GM04504 (cell line): ENCODE measurements at regions not wholly inside any gene's neighbourhood (a gene's known extent, or its start where the extent isn't known, plus 50 kb on each side); places are given as distances from the start of the nearest gene placed in this dataset.
"Not testable (repeated sequence)": the region's sequence is repeated elsewhere in the genome, so short reads cannot be mapped to it uniquely, and the experiment has no call there.

ENCODE experiments used
- DNase-seq: peaks from one replicate; pipeline ENCODE4 v3.0.0-alpha.2; 2012; ENCODE audit warnings: low read depth

DNA sequence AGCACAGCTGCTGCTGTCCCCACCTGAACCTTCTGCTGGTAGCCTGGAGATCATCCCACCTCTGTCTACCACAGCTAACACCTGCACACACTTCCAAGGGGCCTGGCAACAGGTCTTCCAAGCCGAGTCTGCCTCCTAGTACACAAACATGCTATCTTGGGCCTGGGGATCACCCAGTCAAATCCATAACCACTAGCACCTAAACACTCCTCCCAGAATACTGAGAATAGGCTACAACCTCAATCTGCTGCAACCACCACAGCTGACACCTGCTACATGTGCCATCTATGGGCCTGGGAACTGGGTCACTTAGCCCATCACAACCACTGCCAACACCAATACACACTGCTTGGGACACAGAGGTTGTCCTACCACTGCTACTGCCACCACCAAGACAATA lies 362.8 kb upstream of the ARPP21 start:
- DNase-seq: no peak

DNA sequence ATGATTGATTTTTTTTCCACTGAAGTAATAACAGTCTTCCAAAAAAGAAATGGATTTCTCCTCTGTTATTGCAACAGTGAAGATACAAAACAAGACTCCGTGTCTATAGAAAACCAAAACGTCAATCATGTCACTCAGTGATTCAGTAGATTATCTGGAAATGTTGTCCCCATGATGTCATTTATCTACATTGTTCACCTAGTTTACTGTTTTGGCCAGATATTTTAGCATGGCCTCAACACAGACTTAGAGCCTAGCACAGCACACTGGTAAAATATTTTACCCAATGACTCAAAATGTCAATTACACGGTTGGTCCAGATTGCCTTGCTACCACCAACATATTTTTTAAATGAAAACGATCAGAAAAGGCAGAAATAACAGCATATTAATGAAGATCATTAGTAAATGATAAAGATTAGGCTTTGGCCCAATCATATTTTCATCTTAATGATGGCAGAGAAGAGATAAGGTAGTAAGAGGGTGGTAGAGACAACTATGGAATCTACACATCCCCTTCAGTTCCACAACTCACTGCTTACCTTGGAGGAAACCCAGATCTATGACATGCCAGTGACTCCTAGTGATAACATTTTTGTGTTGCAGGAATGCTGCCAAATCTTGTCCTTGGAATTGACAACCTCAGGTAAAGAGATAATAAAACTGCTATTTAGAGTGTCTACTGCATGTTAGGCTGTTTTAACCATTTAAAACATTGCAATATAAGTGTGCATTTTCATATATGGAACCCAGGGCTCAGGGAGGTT lies 347.7 kb upstream of the ARPP21 start:
- no peak for DNase-seq

DNA sequence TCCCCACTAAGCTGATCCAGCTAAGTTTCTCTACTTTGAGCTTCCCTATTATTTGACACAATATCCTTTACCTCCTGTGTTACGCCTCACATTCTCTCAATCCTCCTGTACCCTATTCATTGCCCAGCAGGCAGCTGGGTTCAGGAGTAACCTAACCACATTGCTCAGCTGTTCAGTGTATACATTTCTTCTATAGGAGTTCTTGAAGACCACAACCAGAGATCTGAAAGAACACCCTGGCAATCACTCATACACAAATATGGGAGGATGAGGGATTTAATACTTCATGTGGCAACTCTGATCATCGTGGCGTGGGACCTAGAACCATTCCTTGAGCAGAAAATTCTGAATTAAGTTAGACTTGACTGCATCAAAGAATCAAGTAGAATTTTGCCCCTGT lies 346.8 kb upstream of the ARPP21 start:
- no peak for DNase-seq

DNA sequence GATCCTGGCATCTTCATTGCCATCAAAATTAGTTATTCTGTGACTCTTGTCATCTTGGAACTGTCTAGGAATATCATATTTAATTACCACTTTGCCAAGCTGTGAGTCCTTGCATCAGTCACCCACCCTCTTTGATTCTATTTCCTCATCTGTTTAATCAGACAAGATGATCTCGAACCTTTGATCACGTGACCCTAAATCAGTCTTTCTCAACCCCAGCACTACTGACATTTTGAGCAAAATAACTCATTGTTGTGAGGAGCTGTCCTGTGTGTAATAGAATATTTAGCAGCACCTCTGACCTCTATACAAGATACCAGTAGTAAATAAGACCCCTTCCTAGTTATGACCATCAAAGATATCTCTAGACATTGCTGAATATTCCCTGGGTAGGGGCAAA lies 343.4 kb upstream of the ARPP21 start:
- DNase-seq: no peak

DNA sequence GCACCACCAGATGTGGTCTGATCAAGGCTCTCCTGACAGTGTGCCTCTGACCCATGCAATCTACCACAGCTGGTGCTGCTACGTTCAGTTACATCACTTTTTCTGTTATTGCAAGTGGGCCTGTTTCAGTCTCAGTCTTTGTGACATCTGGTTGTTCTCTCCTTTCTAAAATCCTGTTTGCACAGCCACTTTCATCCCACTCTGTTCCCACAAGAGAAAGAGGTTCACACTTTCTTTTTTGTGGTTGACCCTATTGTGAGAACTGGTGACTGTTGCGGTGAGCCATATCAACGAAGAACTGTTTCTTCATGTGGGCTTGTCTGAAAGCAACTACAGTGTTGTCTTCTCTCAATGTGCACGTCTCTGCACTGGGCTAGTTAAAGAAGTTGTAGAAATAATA lies 342.8 kb upstream of the ARPP21 start:
- DNase-seq: no peak

DNA sequence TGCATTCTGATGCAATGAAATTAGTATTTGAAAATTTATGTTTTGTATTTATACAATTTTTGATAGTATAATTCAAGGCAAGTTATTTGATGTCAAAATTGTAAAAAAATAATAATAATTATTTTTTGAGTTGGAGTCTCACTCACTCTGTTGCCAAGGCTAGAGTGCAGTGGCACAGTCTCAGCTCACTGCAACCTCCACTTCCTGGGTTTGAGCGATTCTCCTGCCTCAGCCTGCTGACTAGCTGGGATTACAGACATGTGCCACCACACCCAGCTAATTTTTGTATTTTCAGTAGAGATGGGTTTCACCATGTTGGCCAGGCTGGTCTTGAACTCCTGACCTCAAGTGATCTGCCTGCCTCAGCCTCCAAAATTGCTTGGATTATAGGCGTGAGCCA lies 342.4 kb upstream of the ARPP21 start:
- DNase-seq: not testable (repeated sequence)

DNA sequence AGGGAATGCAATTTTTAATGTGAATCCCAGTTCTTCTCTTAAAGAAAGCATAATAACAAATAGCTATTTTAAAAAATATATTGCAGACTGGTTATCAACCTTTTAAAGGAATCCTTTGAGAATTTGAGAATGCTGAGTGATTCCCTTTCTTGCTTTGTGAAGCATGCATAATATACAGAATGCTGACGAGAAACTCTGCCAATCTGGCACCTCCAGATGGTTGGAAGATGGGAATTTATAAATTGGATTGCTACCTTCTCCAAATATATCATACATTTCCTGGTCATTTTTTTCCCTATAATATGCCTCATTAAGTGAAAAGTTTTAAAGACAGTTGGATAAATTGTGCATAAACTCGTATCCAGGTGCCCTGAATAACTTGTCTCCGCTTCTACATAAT lies 333.9 kb upstream of the ARPP21 start:
- DNase-seq: no peak

DNA sequence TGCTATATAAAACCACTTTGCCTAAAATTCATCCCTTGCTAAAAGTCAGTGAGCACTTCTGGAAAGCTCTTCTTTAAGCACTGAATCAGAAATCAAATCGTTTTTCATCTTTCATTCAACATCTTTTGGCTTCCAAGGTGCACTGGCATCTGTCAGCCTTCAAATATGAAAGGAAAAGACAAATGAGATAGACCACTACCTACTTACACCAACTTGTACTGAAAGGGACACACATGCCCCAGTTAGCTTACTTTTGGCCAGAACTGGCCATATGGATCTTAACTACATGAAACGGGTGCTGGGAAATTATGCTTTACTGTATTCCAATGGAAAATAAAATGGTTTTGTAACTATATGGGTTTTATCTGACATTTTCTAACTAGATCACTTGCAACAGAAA lies 332.0 kb upstream of the ARPP21 start:
- no peak for DNase-seq

DNA sequence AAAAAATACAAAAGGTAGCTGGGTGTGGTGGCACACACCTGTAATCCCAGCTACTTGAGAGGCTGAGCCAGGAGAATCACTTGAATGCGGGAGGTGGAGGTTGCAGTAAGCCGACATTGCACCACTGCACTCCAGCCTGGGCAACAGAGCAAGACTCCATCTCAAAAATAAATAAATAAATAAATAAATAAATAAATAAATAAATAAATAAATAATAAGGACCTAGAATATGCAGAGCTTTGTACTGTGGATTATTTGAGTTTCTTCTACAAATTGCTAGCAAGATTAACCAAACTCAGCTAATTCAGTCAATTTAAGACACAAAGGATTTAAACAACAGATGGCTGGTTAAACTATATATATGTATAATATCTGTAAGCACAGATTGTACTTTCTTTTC lies 322.5 kb upstream of the ARPP21 start:
- not testable (repeated sequence) for DNase-seq

DNA sequence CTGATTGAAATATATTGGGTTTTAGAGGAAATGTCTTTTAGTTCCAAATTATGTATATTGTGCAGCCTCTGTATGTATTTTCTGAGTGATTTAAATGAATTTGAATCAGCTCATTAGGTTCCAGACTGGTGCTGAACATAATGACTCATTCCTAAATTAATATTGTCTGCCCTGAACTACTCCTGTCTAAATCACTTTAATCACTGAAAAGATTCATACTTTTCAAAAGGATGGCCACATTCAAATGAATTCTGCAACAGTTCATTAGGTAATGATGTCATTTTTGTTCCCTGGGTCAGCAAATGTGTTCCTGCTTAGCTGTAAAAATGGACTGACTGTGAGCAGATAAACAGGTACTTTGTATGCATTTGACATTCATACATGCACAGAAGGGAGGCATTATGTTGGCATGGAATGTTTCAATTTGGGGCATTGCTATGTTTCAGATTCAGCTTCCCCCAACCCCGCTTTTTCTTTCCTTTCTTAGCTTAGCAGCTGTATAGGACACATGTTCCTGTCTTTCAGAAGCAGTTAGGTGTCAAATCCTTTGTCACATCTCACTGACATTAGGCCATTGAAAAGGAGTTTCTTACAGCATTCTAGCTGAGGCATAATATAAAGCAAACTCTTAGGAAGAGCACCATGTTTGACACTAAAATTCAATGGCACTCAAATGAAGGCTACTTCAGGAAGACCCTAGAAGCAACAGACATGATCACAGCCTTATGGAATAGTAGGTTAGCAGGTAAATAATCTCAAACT lies 318.5 kb upstream of the ARPP21 start:
- DNase-seq: no peak

DNA sequence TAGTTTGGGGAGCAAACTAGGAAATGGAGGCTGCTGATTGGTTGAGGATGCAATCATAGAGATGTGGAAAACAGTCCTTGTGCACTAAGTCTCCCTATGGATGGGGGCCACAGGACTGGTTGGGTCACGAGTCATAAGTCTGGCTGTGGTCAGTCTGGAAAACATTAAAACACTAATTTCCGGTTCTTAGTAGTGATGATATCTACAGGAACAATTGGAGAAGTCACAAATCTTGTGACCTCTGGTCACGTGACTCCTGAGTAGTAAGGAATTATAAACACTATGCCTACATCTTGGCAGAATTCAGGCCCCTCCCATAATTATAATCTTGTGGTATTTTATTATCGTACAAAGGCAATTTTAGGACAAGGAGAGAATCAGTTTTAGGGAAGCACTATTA lies 317.3 kb upstream of the ARPP21 start:
- no peak for DNase-seq

DNA sequence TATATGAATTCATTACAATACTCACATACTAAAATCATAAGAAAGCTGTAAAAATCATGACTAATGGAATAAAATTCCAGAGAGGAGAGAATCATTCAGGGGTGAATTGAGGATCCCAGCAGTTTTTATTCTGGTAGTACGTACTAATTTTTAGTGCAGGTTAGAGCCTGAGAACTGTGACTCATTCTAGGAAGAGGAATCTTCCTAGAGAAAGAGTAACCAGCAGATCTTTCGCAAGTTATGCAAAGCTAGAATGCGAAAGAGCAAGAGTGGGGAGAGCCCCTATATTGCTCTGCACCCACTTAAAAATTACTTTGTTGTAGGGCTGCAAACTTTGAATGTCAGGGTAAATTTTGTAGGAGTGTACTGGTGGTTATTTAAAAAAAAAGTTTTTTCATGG lies 303.6 kb upstream of the ARPP21 start:
- no peak for DNase-seq

DNA sequence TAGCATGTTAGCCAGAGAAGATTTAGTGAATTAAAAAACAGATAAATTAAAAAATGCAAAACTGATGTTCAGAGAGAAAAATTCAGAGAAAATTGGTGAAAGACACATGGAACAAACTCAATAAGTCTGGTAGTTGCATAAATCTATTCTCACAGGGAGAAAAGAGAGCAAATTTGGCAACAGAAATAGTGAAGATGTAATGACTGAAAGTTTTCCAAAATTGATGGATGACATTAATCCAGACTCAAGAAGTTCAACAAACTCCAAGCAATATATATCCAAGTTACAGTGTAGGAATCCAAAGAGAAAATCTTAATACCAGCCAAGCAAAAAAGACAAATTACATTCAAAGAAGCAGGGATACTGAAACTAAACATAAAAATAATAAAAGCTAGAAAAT lies 302.7 kb upstream of the ARPP21 start:
- no peak for DNase-seq

DNA sequence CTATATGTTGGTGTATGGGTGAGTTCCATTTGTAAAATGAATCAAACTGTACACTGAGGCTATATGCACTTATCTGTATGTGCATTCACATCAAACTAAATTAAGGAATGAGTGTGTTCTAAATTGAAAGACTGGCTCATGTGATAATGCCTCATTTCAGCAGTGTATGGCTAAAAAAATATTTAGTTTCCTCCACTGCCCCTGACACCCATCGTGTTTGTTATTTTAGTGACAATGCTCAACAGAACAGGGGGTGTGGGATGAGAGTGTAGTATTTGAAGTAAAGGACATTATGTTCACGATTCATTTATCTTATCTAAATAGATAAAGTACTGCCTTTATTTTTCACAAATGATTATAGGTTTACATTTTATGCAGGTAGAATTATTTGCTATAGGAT lies 301.1 kb upstream of the ARPP21 start:
- no peak for DNase-seq

DNA sequence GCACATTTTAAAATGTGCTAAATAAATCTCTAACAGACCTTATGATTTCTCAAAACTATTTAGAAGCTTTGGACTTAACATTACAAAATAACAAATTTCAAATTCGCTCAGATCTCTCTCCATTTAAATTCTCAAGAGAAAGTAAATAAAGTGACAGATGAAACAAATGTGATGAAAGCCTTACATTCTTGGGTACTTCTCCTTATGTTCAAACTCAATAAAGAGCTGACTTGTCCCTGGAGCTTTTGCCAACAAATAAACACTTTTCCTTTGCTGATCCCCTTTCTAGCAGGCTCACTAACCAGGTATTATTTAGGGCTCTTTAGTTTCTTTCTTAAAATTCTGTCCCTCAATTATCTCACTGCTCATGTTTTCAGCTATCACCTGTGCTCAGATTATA lies 259.1 kb upstream of the ARPP21 start:
- no peak for DNase-seq

DNA sequence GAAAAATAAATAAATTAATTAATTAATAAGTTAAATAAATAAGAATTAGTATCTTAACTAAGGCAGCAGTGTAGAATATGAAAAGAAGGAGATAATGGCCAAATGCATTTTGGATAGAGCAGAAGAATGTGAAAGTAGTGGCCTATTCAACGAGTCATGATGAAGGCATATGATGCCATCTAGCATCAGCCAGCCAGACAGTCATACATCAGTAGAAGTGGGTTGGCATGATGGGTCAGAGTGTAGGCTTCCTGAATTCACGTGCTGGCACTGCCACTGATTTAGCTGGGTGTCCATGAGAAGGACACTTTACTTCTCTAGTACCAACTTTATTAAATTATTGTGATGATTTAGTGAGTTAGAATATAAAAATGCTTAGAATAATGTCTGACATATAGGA lies 256.1 kb upstream of the ARPP21 start:
- no peak for DNase-seq

DNA sequence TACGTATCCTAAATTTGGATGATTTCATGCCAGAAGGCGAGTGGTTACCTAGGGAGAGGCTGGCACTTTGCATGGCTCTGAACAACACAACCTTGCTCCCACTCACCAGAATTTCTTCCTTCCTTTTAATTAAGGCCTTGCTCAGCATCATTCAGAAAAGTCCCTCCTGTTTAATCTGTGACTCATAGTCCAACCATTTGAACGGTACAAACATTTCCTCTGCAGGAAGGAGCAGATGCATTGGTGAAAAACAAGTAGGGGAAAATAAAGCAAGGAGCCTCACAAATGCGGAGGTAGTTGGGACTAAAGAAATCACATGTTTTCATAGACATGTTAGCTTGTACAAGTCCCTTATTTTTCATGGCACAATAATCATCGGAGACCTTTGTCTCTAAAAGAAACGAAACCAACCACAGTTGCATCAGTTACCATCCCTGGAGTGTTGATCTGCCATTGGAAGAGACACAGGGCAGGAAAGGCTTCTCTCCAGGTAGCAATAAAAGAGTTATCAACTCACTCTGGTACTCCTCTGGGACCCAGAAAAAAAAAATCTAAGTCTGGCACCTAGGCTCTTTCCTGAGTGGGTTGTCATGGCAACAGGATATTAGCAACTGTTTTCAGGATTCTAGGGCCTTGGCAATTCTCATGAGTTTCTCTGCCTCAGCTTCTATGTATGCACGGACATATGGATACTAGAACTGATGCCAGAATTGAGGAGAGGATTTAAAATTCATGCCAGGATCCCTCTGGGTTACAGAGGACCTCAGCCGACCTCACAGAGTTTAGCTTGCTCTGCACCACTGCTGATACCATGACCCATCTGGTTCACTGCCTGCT lies 255.4 kb upstream of the ARPP21 start:
- DNase-seq: no peak

DNA sequence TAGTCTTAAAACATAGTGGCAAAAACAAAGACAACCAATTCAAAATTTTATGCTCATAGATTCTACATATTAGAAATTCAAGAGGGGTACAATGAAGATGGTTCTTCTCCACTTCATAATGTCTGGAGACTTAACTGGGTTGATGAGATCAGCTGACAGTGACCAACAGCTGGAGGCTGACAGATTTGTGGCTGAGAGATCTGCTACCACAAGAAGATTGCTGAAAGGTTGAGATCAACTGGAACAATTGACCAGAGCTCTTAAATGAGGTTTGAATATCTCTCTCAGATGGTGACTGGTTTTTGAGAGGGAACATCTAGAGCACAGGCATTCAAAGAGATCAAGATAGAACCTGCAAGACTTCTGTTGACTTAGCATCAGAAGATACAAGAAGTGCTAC lies 254.1 kb upstream of the ARPP21 start:
- no peak for DNase-seq

DNA sequence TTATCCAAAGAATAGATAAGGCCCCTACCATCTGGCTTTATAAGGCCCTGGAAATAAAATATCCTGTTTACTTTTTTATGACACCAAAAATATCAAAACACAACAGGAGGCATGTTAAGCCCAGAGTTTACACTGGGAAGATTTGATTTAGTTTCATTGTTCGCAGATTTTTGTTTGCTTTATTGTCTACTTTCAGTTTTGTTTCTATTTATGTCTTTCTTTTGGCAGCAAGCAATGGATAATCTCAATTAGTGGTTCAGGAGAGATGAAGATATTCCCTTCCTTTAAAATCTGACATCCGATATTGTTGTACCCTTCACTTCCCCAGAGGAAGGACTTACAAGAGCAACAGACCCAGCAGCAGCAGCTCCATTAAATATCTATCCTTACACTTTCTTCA lies 249.4 kb upstream of the ARPP21 start:
- DNase-seq: no peak

DNA sequence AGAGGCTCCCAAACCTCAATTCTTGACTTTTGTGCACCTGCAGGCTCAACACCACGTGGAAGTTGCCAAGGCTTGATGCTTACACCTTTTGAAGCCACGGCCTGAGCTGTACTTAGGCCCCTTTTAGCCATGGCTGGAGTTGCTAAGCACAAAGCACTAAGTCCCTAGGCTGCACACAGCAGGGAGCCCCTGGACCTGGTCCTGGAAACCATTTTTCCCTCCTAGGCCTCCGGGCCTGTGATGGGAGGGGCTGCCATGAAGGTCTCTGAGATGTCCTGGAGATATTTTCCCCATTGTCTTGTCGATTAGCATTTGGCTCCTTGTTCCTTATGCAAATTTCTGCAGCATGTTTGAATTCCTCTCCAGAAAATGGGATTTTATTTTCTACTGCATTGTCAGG lies 247.1 kb upstream of the ARPP21 start:
- DNase-seq: no peak

DNA sequence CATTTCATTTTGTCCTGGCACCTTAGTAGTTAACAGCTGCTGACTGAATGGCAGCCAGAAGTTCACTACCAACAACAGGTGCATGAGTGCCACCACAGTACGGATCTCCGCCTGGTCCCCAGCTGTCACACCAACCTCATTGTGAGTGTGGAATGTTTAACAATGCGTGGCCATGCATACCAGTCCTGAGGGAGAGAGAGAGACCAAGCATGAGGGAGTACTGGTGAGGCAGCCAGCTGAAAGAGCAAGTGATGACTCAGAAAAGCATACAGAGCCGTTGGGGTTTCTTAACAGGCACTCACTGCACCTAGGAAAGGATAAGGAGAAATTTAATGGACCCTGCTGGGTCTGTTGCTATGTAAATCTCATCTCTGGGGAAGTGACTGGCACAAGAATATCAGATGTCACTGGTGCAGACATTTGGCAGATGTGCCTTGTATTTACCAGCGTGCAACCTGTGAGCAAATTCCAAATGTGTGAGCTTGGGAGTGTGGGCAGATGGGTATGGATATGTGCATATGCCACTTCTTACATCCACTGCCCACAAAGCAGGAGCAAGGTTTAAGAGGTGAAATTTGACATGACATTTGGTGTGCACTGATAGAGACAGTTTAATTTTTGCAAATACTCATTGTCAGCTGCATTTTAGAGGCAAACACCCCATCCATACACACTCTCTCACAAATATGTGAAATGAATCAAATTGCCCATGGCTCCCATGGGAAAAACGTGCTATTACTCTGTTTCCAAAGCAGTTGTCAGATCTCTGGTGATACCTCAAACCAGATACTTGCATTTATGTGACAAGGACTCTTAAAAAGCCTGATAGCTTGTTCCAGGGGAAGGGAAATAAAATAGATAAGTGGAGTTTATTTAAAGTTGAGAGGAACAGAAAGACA lies 245.2 kb upstream of the ARPP21 start:
- no peak for DNase-seq

DNA sequence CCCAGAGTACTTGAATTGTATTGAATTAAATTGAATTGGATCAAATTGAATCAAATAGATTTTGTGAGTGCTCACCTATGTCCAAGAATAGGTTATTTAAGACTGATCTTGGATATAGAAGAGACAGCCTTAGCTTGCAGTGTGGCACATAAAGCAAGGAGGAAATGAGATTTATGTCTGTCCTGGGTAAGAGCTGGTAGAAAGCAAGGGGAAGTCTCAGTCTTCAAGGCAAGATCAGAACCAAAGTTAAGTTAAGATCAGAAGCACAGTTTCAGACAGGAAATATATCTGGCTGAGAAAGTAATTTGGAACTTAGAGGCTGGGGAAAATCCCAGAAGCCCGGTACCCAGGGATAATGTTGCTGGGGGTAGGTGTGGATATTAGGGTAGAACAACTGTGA lies 244.4 kb upstream of the ARPP21 start:
- DNase-seq: no peak
